Lung microvascular endothelial cell (primary cell): ENCODE measurements at regions not wholly inside any gene's neighbourhood (a gene's known extent, or its start where the extent isn't known, plus 50 kb on each side); places are given as distances from the start of the nearest gene placed in this dataset.

Experiments used
- DNase-seq, 2 donors: peaks; one replicate each; pipeline versions ENCODE4 v3.0.0 to v3.0.0-alpha.2; 2010; ENCODE audit warnings: low read depth in 2 of 2

GRCh38 chr3:55243678-55244077 is 243.4 kb downstream of the WNT5A start:
- no peak for DNase-seq

DNA sequence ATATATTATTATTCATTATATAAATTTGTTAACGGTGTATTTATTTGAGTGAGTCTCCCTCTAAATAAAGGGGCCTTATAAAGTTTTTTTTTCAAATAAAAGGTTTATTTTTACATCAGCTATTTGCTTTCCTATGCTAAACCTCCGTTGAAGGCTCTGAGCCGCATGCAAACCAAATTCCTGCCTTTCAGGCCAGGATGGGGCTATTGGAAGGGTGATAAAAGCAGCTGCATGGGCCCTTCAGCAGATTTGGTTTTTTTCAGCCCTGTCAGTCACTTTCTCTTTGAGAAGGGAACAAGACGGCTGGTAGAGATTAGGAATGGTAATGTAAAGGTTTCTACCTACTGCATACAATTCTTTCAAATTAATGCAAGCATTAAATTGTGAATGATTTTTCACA is 244.2 kb downstream of the WNT5A start:
- no peak for DNase-seq

DNA sequence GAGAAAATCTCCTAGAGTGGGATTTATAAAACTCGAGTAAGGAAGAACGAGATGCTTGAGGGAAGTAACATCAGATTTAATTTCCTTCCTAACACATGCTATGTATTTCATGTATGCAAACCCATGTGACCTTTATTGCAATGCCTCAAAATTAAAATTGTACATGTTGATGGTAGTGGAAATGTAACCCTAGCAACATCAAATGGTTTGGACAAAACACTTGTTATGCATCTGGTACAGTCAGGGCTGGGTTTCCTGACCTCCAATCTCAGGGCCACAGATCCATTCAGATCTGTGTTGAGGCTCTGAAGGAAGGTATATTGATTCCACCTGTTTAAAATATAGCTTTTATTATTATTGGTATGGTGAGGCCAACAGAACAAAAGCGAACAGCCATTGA is 246.0 kb downstream of the WNT5A start:
- no peak for DNase-seq

- DNase-seq: no peak
Measured at GRCh38 chr3:55235416-55235815, 251.7 kb downstream of the WNT5A start.

DNA sequence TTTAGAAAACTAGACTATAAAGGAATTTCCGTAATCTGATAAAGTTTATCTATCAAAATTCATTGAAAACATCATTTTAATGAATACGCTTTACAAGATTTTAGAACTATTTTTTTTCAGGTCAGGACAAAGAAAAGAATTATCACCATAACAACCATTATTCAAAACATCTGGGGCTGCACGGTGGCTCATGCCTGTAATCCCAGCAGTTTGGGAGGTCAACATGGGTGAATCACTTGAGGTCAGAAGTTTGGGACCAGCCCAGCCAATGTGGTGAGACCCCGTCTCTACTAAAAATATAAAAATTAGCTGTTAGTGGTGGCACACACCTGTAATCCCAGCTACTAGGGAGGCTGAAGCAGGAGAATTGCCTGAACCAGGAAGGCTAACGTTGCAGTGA is 260.4 kb downstream of the WNT5A start:
- DNase-seq: no peak

- DNase-seq: no peak
Measured at GRCh38 chr3:55218577-55218976, 268.5 kb downstream of the WNT5A start.

DNA sequence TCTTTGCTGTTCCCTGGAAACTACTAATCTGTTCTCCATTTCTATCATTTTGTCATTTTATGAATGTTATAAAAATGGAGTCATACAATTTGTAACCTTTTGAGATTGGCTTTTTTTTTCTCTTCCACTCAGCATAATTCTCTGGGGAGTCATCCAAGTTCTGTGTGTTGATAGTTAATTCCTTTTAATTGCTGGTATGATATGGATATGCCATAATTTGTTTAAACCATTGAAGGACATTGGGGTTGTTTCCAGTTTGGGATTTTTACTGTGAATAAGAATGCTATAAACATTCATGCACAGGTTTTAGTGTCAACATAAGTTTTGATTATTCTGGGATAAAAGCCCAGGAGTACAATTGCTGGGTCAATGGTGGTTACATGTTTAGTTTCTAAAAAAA is 279.4 kb downstream of the WNT5A start:
- no peak for DNase-seq

- DNase-seq: no peak
Measured at GRCh38 chr3:55205990-55206389, 278.1 kb upstream of the LRTM1 start.

DNA sequence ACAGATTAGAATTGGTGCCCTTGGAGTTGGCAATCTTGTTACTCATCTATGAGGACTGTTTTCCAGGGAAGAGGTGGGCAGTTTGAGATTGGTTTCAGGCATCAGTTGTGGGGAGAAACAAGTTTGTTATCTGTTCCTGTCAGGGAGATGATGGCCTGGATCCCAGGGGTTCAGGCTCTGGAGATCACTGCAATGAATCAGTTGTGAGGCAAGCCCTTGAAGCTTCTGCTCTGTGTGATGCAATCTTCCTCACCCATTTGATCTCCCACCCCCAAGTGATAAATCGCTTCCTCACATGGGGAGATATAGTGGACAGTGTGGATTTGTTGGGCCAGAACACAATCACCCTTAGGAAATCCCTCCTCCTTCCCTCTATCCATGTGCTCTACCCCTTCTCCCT is 276.6 kb upstream of the LRTM1 start:
- no peak for DNase-seq

DNA sequence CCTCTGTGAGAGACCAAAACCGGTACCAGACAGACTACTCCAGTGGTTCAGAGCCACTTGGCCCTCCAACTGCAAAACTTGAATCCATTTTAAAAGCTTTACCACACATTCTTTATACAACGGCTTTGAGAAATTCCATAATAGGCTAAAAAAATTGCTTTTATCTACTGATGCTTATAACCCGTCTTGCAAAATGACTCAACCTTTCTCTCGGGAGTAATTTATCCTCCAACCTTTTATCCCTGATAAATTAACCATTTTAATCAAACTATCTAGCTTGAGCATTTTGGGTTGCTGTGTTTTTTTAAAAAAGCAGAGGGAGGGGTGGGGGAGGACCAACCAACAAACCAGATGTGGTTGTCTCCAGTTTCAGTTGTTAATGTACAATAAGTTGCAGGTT is 275.7 kb upstream of the LRTM1 start:
- no peak for DNase-seq

GRCh38 chr3:55203006-55203405 is 275.1 kb upstream of the LRTM1 start:
- no peak for DNase-seq

DNA sequence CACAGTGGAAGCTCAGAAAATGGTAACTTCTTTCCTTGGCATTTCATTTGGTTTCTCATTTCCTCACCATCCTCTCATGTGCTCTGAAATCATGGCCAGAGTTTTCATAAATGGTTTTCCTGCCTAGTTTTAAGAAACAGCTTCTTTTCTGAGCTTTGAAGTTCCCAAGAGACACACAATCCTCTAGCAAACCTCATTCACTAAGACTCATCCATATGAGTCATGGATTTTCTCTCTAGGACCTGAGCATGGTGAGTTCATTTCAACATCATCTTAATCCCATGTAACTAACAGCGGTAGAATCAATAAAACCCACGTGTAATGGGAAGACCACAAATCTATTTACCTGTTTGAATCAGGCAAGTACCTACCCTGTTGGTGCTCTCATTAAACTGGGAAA is 274.5 kb upstream of the LRTM1 start:
- no peak for DNase-seq

DNA sequence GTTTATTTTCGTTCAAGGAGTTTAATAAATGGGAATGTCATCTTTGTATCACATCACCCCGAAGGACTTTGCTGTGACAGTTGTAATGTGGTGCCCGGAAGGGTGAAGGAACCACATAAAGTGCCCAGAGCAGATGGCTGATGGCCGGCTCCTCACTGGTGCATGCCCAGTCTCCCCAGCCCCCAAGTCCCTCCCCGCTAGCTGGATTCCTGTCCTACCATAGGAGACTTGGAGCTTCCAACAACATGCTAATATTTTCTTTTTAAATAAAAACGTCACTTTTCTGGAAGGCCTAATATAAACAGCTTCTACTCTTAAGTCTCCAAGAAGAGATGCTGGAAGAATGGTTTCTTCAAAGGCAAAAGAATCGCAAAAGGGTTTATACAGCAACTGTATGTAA is 273.9 kb upstream of the LRTM1 start:
- no peak for DNase-seq

GRCh38 chr3:55200906-55201305 is 273.0 kb upstream of the LRTM1 start:
- DNase-seq: no peak

GRCh38 chr3:55198554-55198953 is 270.7 kb upstream of the LRTM1 start:
- DNase-seq: no peak

DNA sequence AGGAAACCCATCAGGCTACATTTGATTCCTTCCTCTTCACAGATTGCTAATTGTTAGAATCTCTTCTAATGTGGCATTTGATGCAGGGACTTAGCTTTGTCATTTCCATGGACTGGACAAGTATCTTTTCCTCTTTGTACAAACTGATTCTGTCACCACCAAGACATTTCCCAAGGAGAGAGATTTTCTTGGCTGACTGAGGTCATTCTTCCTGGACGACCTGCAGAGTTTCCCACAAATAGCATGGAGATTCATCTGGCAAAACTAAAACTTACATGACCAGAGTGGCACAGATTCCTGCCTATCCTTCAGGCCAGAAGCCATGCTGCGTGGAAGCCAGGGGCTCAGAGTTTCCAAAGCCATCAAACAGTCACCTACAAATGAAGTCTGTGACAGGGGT is 269.2 kb upstream of the LRTM1 start:
- DNase-seq: no peak

GRCh38 chr3:55196495-55196894 is 268.6 kb upstream of the LRTM1 start:
- DNase-seq: no peak

- DNase-seq: no peak
Measured at GRCh38 chr3:55194376-55194775, 266.5 kb upstream of the LRTM1 start.

DNA sequence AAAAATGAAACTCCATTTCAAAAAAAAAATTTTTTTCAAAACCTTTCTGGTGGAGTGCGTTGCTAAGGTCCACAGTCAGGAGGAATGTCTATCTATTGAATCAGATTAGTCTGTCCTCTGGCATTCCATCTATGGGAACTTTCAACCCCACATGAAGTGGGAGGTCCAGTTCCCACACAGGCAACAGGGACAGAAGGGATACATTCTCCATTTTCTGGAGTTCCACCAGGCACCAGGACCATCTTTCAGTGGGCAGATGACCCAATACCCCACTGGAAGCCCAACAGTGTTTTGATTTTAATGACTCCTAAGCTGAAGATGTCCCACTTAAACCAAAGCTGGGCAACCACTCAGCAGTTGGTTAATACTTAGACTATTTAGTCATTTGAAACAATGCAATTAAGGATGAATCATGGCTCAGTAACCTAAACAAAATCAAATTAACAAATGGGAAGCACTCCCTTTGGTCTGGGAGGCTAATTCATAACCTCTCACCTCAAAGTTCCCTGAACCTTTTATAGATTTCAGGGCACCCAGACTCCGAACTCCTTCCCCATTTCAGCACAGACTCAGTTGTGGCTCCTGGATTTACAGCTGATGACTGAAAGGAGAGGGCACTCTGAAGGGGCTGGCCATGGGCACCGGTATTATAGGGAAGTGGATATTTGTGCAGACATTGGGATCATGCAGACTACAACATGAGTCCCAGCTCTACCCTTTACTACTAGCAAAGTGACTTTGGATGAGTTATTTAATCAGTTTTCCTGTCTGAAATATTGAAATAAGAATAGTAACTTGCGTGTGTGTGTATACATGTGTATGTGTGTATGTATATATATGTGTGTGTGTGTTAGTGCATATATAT is 264.3 kb upstream of the LRTM1 start:
- DNase-seq: no peak

DNA sequence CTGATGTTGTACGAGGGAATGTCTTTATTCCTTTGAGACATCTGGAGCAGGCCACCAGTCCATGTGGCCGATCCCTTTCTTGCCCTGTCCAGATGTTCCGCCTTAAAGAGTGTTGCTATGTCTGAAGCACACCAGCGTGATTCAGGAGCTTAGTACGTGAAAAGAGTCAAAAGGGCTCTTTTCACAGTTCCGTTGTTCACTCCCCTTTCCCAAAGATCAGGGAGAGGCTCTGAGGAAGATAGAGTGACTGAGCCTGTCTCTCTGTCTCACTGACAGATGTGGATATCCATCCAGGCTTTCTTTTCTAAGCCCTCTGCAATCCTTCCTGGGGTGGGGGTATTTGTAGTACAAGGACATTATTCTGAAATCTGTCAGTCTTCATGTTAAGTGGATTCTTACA is 262.5 kb upstream of the LRTM1 start:
- no peak for DNase-seq

DNA sequence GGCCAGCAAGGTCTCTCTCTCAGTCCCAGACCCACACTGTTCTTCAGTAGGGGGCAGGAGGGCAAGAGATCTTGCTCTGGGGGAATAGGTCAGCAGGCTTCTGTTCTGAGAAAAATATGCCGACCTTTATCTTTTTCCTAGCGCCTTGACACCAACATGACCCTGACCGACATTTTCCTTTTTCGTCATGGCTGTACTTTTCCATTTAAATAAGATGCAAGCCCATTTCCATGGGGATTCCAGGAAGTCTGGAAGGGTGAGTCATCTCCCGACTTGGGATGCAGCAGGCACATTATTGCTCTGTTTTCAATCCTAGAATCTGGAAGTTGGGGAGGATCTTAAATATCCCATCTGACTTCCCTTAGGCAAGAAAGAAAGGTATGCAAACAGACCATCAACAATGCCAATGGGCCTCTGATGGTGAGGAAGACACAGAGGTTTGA is 261.5 kb upstream of the LRTM1 start:
- DNase-seq: no peak

- DNase-seq: no peak
Measured at GRCh38 chr3:55185380-55185779, 257.5 kb upstream of the LRTM1 start.

- DNase-seq: no peak
Measured at GRCh38 chr3:55183201-55183600, 255.3 kb upstream of the LRTM1 start.
